HG03571 (cell line): ENCODE measurements at regions not wholly inside any gene's neighbourhood (a gene's known extent, or its start where the extent isn't known, plus 50 kb on each side); places are given as distances from the start of the nearest gene placed in this dataset.

ENCODE experiments used
- ATAC-seq: cut with Tn5 transposase; IDR thresholded peaks from one replicate; pipeline ENCODE4 v1.9.1; 2021; ENCODE audit not compliant: unreplicated experiment

GRCh38 chr4:187224560-187224959 is 500.9 kb upstream of the FAT1 start:
- no peak for ATAC-seq

DNA sequence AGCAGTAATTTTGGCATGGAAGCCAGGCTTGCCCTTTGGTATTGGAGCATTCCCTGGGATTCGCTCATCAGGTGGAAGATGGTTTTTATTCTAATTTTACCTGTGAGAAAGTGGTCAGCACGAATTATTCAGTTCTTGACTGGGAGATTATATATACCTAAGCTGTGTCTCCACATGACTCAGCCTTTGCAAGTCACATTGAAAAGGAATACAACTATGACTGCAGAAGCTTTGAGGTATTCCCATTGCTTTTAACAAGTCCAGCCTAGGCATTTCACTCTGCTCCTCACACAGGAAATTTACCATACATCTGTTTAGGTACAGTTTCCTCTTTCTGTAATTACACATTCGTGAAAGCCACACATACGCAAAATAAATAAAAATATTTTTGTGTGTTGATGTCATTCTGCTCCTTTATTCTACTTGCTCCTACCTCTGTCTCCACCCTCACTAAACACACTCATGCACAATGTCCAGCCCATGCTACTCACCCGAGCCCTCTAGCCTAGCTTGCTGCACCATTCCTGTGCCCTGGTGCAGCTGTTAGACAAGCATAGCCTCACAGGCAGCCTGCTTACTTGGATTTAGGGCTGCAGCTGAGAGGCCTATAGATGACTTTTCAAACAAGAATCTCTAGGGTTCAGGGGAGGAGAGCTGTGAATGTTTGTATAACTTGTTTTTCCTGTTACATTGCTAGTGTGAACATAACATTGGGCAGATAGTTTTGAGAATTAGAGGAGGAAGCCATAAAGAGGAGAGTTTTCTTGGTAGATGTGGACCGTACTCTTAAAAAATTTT is 504.4 kb upstream of the FAT1 start:
- no peak for ATAC-seq

DNA sequence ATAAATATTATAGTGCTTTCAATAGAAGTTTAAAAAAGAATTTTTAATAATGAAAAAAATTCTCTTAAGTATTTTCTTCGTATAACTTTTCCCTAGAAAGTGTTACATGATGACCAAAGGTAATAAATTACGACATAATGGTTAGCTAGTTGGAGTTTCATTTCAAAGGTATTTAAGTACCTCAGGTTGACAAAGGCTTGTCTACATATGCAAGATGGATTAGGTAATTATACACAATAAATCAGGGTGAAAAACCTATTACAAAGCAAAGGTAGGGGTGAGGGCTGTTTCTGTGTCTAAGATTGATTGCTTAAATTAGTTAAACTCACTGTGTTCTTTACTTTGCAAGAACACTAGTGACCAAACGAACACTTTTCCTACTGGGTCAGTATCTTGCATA is 508.5 kb upstream of the FAT1 start:
- ATAC-seq = no peak

DNA sequence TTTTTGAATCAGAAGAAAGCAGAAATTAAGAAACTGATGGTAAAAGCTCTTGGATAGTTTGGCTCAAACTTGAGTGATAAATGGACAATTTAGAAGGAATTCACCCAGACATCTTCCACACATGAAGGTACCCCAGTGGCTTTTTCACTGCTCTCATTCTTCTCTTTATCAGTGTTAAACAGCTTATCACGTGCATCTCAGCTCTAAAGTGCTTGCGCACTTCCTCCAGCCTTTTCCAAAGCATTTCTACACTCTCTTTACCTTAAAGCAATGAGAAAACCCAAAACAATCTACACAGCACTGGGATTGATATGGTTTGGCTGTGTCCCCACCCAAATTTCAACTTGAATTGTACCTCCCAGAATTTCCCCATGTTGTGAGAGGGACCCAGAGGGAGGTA is 509.1 kb upstream of the FAT1 start:
- ATAC-seq = no peak

- ATAC-seq = no peak
These were observed 512.0 kb upstream of the FAT1 start for GRCh38 chr4:187235456-187236170.

DNA sequence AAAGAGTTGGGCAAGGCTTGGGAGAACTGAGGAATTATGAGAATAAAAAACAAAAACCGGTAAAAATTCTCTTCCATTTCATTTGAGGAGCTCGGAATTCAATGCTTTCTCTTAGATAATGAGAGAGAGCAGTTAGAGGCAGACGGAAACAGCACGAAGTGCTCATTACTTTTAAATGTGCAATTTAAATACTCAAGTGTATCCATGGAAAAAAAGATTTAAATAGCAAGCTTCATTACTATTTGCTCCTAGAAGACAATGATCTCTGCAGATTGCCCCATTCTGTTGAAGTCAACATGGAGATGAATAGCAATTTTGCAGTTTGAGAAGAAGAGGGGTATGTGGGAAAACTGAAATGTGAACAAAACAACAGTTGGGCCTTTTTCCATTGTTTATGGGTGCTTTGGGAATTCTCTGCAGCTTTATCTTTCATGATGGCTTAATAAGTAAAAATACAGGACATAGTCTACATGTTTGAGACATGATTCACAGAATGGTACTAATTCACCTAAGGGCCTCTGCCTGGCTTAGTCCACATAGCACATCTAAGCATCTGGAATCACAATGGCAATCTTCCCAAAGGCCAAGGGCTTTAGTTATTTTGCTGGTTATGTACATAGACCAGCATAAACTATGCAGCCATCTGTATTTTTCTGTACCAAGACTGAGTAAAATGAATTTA is 512.7 kb upstream of the FAT1 start:
- no peak for ATAC-seq

- no peak for ATAC-seq
These were observed 515.0 kb upstream of the FAT1 start for GRCh38 chr4:187238646-187239045.

DNA sequence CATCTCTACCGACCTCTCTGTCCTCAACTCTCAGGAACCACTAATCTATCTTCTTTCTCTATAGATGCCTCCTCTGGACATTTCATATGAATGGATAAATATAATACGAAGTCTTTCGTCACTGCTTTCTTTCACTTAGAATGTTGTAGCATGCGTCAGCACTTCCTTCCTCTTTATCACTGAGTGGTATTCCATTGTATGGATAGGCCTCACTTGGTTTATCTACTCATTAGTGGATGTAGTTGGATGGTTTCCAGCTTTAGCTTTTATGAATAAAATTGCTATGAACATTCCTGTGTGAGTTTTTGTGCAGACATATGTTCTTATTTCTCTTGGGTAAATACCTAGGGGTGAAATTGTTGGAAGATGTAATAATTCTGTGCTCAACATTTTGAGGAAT is 528.2 kb upstream of the FAT1 start:
- no peak for ATAC-seq

DNA sequence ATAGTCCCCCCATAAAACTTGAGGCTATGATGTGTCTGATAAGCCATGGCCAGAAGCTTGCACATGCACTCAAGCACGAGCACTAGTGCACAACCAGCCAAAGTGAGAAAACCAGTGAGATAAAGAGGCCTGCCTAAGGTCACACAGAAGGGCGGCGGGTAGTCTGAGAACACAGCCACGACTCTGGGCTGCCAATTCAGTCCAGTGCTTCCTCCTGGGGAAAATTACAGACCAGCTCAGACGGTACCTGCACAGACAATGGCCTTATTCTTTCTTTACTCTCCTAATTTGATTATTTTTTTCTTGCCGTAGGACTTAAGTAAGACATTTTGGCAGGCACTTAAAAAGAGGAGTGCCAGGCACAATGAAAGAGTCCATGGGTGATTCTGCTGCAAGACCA is 533.2 kb upstream of the FAT1 start:
- ATAC-seq = no peak

- no peak for ATAC-seq
These were observed 535.2 kb upstream of the FAT1 start for GRCh38 chr4:187258651-187259401.

GRCh38 chr4:187268940-187269339 is 545.3 kb upstream of the FAT1 start:
- no peak for ATAC-seq

- no peak for ATAC-seq
These were observed 546.5 kb upstream of the FAT1 start for GRCh38 chr4:187270154-187270553.

- ATAC-seq = no peak
These were observed 548.2 kb upstream of the FAT1 start for GRCh38 chr4:187271848-187272247.

- no peak for ATAC-seq
These were observed 550.5 kb upstream of the FAT1 start for GRCh38 chr4:187274153-187274552.

DNA sequence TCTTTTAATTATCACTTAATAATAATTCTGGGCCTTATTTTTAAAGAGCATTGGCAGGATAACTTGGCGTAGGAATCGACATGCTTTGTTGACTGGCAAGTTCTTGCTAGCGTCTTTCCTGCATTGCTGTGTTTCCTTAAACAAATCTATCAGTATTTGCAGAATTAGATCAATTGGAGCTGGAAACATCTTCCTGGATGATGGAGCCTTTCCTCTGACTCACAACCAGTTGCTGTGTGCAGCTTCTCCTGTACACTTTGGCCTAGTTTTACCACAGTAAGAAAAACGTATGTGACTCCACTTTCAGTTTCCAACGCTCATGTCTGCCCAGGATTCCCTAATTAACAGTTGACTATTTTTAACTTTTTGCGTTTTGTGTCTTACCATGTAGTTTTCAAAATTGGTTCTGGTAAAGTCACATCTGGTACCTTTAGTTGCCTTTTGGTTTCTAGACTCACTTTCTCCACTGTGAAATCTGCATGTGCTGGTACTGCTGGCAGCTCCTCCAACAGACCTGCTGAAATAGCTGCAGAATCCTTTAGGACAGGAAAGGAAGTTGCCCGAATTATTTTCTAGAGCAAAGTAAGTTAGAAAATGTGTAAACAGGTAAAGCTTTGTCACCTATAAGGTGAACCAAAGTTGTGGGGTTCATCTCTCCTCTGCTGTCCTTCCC is 553.2 kb upstream of the FAT1 start:
- ATAC-seq = no peak

DNA sequence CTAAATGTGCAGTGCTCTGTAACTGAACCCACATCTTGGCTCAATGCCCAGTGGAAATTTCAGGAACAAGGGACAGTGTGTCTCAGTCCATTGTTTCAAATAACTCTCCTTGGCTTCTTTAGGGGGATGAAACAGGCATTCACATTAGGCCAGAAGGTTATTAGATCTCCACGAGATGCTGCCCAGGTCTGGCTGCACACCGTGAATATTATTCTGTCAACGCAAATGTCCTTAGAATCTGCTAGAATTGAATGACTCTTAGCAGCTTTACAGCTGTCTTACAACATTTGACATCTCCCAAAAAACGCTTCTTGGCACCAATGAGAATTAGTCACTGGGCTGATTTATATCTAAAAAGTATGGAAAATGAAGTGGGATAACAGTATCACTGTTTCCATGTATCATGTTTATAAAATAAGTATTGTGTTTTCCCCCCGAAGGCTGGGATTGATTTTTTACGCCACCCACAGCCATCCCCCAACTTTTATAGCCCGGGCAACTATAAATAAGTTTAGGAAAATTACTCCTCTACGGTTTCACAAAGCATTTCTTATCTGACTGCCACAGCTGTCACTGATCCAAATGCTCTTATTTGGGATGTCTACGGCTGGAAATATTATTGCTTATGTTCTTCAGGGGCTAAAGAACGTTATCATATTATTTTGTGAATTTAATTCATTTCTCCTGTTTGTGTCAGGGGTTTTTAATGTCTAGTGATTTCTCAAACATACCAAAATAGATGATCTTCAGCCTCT is 559.7 kb upstream of the FAT1 start:
- no peak for ATAC-seq

DNA sequence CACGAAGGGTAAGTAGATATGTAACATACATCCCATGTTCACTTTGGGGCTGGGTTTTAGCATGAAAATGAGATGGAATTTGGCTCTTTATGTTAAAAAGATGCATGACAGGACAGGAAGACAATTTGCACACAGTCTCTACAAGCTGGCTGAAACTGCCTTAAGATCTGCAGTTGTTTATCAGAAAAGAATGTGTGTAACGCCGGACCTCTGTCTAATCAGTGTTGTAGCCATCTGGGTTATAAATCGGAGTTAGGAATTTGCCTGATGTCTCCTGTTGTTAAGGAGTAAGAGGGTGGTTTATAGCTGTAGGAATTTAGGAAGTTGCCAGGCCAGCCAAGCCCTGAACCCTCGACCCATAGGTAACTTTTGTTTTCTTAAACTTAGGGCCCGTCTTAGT is 562.9 kb upstream of the FAT1 start:
- ATAC-seq = no peak

- ATAC-seq = no peak
These were observed 565.7 kb upstream of the FAT1 start for GRCh38 chr4:187289371-187289770.

DNA sequence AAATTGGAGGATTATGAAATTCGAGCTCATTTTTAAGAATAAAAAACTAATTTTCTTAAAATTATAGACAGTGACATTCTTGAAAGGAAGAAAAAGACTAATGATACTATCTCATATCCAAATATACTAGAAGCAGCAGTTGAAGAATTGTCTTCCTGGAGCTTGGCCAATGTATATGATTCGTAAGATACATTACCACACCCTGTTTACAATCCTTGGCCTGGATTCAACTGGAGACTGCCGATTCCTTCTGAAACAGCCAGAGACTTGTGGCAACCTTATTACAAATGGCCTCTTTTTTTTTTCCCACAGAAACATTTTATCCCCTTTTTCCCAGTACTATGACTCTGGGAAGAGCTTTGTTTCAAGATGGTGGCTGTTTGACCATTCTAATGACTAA is 571.2 kb upstream of the FAT1 start:
- ATAC-seq = no peak

DNA sequence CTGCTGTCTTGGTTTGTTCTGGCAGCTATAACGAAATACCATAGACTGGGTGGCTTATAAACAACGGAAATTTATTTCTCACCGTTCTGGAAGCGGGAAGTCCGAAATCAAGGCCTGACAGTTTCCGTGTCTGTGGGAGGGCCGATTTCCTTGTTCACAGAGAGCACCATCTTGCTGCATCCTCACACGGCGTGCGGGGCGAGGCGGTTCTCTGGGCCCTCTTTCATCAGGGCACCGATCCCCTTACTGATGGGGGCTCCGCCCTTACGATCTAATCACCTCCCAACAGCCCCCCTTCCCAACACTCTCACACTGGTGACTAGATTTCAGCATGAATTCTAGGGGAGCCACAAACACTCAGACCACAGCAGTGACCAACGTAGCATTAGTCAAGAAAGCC is 578.3 kb upstream of the FAT1 start:
- no peak for ATAC-seq
